ENCODE measurements at regions not wholly inside any gene's neighbourhood (a gene's known extent, or its start where the extent isn't known, plus 50 kb on each side); places are given as distances from the start of the nearest gene placed in this dataset.
"Not testable (repeated sequence)": the region's sequence is repeated elsewhere in the genome, so short reads cannot be mapped to it uniquely, and the experiment has no call there.

DNA sequence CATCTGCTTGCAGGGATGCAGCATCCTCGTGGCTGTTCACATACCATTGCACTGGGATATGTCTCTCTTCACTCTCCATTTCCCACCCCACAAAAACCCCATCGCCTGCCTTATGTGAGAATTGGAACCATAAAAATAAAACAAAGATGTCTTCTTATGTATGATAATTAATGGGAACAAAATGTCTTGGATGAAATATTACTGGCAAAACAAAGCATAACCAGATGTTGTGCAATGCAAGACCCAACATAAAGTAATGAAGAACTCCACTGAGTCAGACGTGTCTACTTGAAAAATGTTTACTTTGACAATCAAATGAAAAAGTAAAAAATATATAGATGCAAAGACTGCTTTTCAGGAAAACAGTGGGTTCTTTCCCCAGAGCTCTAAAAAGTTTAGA lies 611.3 kb upstream of the SYT4 start:
- DNase-seq: no peak

DNA sequence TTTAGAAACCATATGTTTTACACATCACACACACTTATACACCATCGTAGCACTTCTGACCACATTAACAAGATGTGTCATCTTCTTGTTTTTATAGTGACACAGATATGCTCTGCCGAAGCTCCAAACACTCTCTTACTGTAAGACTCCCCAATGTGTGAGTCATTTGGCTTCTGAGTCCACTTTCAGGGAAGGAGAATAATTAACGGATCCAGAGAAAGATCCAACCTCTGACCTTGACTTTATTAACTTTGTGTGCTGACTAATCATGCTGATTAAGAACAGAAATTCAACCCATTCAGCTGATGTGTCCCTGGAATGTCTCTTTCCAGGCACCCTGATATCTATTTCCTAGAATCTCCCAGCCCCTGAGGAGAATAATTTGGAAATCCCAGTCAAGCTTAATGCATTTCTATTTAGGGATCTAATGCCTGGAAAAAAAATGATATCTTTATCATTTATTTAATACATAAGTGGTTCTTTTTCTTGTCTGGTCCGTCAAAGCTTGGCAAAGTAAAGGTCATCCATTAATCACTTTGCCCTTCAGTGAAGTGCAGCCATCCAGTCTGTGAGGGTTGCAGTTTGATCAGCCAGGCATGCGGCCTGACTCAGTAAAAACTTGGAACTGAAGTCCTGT lies 615.8 kb upstream of the SYT4 start:
- DNase-seq: no peak

DNA sequence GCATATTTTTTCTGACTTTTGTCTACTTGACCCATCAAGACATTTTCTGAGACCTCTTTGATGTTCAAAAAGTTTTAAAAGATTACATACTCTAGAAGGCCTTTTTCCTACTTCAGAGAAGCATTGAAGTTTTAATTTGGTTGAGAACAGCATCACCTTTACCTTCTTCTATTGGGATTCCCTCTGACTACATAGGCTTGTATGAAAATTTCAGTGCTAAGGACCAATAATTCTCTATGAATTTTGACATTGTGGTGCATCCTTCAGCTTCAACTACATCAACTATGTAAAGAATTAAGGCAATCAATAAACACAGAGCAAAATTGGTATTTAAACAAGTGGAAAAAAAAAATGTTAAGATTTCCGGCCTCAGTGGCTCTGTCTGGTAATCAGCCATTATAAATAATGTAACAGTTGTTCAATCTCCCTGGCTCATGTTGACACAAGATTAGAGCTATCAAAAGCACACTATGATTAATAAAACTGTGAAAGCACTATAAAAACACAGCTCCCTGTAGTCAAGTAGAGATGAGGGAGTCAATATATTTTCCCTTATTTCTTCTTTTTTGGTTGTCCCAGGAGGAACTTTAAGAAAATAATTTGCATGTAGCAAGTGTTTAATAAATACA lies 627.0 kb upstream of the SYT4 start:
- DNase-seq: no peak

DNA sequence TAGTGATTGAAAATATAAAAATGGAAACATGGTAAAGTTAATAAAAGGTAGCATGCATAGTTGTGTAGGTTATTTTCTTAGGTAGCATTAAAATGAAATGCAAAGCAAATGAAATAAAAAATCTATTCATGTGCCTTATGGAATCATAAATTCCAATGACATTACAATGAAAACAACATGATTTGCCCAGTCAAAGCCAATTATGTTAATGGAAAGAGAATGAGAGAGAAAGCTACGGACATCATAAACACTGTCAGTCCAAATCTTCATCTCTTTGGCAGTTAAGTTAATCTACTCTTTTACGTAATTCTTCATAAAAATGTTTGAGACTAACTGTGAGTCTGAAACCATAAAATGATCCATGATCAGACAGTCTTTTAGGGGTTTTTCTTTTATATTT lies 636.7 kb upstream of the SYT4 start:
- no peak for DNase-seq

DNA sequence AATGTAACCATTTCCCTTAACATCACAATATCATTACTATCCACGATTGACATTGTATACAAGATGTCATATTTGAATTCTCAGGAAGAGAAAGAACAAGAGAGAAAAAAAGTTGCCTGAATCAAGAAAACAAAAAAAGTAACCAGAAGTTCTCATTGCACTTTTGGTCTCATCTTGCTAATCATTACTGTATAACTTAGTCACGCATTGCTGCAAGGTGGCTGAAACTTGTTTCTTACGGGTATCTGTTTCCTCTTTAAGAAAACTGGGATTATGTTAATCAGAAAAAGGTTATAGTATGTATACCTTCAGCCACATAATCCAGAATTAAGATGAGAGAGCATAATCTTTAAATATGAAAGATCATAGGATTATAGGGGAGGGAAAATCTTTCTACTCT lies 639.7 kb upstream of the SYT4 start:
- DNase-seq: no peak

DNA sequence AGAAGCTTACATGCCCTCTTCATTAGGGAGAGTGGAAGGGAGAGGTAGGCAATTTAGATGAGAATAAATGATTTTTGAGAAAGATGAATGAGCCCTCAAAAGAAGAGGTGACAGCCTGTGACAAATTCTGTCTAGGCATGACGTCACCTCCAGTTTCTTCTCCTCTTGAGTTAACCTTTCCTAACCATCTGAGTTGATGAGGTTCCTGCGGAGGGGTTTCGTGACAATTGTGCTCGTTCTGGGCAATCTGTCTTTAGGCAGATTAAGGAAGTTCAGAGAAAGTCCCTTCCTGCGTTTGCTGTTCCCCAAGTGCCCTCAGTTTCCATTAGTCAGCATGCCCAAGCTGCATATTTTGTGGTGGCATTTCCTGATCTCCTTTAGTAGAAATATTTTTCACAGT lies 640.2 kb upstream of the SYT4 start:
- DNase-seq: no peak

DNA sequence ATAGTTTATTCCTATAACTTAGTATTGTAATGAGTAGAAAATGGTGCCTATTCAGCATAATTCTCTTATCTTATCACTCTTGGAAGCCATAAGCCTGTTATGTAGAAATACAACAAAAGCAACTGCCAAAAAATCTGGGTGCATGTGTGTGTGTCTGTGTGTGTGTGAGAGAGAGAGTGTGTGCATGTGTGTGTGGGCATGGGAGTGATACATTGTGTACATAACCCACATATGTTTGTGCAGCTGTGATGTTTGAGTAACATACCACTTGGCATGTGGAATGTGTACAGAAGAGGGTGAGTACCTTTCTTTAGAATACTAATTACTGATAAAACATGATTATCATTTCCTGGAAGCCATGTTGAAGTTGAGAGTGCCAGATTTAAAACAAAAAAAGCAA lies 642.3 kb upstream of the SYT4 start:
- DNase-seq: no peak

DNA sequence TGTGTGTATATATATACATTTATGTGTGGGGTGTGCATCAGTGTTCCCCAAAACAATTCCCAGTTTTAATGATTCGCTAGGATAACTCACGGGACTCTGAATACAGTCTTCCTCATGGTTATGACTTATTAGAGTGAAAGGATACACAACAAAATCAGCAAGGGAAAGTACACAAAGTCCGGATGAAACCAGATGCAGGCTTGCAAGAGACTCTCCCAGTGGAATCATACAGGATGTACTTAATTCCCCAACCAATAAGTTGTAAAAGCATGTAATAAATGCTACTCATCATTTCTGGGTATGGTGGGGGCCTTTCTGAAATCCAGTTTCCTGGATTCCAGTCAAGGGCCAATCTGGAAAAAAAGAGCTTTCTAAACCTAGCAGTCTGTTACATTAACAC lies 654.1 kb upstream of the SYT4 start:
- no peak for DNase-seq

DNA sequence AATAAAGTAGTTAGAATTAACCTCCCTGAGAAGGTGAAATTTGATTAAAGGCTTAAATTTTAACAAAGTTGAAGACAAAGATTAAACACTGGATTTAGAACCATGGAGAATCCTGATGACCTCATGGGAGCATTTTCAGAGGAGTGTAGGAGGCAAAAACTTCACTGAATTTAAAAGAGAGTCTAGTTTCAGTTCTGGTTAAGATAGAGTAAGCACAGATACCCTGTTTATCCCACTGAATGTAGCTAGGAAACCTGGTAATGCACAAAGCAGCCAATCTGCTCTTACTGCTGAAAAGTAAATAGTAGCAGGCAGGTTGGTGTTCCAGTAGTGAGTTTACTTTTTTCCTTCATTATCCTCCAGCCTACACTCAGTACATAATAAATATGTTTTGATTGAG lies 654.9 kb upstream of the SYT4 start:
- no peak for DNase-seq

DNA sequence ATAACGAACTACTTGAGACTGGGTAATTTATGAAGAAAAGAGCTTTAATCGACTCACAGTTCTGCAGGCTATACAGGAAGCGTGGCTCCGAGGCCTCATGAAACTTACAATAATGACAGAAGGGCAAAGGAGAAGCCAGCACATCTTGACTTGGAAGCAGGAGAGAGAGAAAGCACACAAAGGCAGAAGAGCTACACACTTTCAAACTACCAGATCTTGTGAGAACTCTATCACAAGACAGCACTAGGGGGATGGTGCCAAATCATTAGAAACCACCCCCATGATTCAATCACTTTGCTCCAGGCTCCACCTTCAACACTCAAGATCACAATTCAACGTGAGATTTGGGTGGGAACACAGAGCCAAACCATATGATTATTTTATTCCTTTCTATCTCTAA lies 655.9 kb upstream of the SYT4 start:
- no peak for DNase-seq

DNA sequence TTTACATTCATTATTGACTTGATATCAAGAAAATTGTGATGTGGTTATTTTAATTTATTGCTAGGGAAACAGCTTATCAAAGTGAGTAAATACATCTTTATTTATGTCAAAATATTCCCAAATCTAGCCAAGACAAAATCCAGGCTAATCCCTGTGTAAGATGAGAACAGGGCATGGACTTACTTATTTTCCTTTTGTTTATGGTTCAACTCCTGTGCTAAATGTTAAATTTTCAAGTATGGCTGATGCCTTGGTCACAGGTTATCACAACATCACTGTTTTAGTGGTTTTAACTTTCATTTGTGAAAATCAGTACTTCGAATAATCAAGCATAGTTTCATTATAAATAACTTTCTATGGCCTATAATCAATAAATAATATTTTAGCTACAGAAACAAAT lies 657.0 kb upstream of the SYT4 start:
- DNase-seq: no peak

DNA sequence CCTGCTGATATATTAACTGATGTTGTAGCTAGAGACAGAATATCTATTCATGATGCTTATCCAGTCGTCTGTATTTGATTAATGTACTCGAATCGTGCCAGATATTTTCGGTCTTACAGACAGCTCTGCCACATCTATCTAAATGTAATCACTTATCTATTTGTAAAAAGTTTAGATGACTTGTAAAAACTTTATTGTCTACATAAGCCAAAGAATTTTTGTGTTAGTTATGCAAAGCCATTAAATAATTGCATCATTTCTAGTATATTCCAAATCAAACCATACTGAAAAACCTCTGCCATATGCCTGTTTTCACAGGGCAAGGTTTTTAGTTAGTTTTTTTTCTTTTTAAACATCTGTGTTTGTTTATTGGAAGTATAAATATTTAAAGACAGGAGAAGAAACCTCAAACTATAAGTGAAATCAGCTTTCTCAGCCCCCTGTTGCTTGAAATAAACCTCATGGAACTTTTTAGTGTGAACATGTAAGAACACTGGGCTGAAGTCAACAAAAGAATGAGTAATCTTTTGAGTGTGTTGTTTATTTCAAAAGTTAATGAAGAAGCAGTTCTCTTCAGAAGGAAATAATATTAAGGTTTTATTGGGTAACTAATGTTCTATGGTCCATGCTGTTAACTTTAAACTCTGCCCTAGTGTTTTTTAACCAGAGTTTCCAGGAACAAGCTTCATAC lies 657.6 kb upstream of the SYT4 start:
- DNase-seq: no peak

DNA sequence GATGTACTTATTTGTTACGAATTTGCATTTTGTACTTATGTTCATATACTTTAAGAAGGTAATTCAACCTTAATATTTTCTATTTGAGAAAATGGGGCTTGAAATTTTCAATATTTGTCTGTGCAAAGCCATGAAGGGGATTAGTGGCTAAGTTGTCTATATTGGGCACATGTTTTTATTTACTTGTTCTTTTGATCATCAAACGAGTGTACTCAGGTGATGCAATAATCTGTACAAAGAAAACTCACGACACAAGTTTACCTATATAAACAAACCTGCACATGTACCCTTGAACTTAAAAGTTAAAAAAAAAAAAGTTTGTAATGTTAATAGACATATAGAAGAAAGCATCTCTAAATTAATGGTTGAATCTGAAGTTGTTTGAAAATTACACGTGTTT lies 658.9 kb upstream of the SYT4 start:
- DNase-seq: no peak

DNA sequence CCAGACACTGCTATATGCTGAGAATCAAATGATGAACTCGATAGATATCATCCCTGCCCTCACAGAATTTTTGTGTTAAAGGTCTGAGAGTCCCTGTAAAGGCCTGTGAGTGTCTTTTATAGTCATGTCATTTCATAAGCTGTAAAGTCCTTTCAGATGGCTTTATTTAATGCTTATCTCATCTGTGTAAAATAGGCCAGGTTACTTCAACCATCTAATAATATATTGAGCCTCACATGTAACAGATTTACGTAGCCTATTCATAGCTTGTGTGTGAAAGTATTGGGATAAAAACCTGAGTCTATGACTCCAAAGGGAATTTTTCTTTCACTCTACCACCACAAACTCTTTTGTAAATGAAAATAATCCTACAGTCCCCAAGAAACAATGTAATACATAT lies 672.0 kb upstream of the SYT4 start:
- no peak for DNase-seq

DNA sequence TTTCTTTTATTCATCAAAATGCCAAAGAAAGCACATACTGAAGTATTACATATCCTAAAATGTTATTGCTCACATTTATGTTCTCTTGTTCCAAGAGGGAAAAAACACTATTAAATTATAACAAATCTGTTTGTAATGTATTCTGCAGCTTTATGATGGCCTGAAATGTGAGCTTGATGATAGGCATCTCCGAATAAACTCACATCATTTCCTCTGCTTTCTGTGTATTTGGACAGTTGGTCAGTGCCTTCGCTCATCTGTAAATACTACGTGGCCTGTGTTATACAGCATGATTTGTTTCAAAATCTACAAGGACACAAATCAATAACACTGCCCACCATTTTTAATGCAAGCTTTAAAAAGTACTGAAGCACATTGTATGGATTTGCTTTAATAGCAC lies 672.8 kb upstream of the SYT4 start:
- DNase-seq: no peak

DNA sequence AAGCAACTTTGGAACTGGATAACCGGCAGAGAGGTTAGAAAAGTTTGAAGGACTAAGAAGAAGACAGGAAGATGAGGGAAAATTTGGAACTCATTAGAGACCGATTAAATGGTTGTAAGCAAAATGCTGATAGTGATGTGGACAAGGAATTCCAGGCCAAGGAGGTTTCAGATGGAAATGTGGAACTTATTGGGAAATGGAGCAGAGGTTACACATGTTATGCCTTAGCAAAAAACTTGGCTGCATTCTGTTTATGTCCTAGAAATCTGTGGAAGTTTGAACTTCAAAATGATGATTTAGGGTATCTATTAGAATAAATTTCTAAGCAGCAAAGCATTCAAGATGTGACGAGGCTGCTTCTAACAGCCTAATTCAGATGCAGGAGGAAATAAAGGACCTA lies 675.1 kb upstream of the SYT4 start:
- no peak for DNase-seq

DNA sequence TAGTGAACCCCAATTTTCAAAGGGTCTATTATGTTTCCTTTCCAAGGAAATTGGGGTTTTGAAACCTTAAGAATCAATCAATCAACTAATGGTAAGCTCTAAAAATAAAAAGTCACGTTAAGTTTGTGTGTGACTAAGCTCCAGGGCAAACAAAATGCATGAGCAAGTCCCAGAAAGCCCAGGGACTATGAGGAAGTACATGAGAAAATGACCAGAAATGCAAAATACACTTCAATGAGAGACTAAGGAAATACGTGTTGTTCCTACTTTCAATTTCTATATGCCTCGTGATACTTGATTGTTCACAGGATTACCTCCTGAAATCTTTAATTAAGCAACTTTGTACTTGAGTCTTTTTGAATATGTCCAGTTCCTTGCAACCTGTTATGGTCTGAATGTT lies 684.4 kb upstream of the SYT4 start:
- no peak for DNase-seq

DNA sequence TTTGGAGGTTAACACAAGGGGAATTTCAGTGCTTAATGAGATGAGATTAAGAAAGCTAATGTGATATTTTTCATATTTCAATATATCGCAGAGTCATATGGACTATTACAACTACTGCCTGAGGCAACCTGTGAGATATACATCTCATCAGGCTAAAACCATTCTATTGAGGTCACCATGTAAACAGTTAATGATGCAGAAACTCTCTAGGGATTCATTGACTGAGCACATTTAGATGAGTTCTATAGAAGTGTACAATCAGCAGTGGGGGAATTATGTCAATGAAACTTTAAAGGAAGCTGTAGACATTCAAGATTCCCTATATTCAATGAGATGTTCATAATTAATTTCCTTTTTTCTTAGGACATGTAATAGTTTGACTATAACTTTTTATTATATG lies 687.4 kb upstream of the SYT4 start:
- DNase-seq: no peak

DNA sequence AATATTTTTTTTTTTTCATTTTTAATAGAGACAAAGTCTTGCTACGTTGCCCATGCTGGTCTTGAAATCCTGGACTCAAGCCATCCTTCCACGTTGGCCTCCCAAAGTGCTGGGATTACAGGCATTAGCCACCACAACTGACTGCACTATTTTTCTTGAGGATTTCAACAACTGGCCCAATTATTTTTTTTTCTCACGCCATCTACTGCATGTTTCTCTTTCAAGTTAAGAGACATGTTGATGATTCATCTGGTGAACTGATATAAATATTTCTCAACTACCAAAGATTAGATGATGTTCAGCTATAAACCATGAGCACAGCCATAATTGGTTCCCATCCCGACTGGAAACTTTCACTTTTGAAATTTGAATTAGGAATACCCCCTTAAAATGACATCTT lies 688.4 kb upstream of the SYT4 start:
- DNase-seq: no peak

DNA sequence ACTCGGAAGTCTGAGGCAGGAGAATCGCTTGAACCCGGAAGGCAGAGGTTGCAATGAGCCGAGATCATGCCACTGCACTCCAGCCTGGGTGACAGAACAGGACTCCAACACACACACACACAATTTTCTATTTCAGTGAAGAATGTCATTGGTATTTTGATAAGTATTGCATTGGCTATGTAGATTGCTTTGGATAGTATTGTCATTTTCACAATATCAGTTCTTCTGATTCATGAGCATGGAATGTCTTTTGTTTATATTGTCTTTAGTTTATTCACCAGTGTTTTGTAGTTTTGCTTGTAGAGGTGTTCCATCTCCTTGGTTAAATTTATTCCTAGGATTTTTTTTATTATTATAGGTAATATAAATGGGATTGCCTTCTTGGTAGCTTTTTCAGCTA lies 693.4 kb upstream of the SYT4 start:
- no peak for DNase-seq

DNA sequence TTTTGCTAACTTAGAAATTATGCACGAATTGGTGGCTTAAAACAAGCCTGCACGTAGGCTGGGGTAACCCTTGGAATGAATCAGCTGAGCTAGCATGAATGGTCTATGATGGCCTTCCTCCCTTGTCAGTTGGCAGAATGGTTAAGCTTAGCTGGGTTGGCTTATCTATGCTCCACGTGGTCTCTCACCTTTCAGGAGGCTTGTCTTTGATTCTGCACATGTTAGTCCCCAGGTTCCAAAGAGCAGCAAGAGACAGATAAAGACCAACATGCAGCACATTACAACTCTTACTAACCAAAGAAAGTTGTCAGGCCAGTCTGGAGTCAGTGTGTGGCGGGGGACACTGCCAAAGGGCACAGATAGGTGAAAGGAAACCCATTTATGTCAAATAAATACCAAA lies 700.9 kb upstream of the SYT4 start:
- DNase-seq: no peak

DNA sequence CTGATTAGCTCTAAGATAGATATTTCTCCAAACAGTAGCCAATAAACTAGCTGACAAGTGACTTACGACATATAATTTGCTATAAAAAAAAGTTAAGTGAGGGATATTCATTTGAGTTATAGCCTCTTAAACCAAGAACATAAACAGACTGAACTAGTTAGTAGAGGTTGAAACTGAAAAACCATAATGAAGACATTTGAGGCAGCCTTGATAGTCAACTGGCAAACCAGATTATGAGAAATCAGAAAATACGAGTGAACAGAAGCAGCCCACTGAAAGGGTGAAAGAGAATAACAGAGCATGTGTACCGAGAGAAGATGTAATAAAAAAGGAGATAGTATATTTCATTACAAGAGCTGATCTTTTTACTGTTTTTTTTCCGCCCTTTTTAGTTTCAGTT lies 698.1 kb upstream of the SETBP1 start:
- no peak for DNase-seq

DNA sequence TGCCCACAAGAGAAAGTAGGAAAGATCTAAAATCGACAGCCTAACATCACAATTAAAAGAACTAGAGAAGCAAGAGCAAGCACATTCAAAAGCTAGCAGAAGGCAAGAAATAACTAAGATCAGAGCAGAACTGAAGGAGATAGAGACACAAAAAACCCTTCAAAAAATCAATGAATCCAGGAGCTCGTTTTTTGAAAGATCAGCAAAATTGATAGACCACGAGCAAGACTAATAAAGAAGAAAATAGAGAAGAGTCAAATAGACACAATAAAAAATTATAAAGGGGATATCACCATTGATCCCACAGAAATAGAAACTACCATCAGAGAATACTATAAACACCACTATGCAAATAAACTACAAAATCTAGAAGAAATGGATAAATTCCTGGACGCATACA lies 693.6 kb upstream of the SETBP1 start:
- not testable (repeated sequence) for DNase-seq

DNA sequence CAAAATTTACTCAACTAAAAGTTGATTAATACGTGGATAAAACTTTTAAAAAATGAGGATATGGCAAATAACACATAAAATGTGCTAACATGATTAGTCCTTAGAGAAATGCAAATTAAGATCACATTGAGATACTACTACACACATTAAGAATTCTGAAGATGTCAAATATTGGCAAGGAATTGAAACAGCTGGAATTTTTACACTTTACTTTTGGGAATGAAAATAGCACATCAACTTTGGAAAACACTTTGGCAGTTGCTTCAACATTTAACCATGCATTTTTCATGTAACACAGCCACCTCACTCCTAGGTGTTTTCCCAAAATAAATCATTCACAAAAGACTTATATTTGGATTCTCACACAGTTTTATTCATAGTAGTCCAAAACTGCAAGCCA lies 687.9 kb upstream of the SETBP1 start:
- DNase-seq: no peak

DNA sequence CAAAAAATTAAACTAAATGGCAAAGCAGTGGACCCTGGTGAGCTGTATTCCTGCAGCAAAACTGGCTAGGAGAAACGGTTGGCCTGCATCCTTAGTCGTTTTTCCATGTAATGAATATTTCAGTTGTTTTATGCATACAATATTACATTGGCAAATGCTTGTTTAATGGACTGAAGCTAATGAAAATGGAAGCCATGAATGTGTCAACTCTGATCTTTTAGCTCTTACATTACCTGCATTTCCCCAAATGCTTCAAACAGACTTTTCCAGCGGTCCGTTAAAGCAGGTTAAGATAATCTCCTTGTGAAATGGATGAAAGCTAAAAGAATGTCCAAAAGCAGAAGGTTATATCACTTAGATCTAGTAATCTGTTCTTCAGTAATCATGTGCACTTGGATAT lies 686.3 kb upstream of the SETBP1 start:
- no peak for DNase-seq
